H1 (cell line): ENCODE measurements at regions not wholly inside any gene's neighbourhood (a gene's known extent, or its start where the extent isn't known, plus 50 kb on each side); places are given as distances from the start of the nearest gene placed in this dataset.

Source experiments
- CTCF ChIA-PET: fragments of 300-600 bp; sonication (Branson Sonifier 250); formaldehyde crosslinking; loops from one replicate; lab custom pipeline; 2021; ENCODE audit not compliant: partially characterized antibody; lab: Charles Lee
- POLR2A ChIA-PET: fragments of 300-600 bp; sonication (Branson Sonifier 250); formaldehyde crosslinking; loops from one replicate; lab custom pipeline; 2021; ENCODE audit warnings: inconsistent platforms; ENCODE audit not compliant: partially characterized antibody; lab: Charles Lee
- DNase-seq, 2 experiments: peaks; one replicate each; pipeline versions ENCODE4 v3.0.0 to v3.0.0-alpha.2; 2010 to 2022; ENCODE audit warnings: low spot score in 2 of 2, low read depth in 1 of 2, mixed read lengths in 1 of 2
- FAIRE-seq: peaks from 2 replicates; lab custom pipeline; 2011; peaks lifted over from hg19 to GRCh38; lab: Jason Lieb, UNC
- H2AFZ ChIP-seq: 2 replicates; pipeline ENCODE4 v1.8.1; 2012; ENCODE audit warnings: low read length, inconsistent platforms
- H2AK5ac ChIP-seq: 2 replicates; pipeline ENCODE4 v1.6.1; 2013; ENCODE audit warnings: low read depth, low read length
- H2BK120ac ChIP-seq: replicated peaks from 2 replicates; pipeline ENCODE3; 2013; ENCODE audit warnings: low read depth, low read length, inconsistent platforms
- H2BK12ac ChIP-seq: 2 replicates; pipeline ENCODE4 v1.6.1; 2013; ENCODE audit warnings: low read depth, low read length
- H2BK15ac ChIP-seq: 2 replicates; pipeline ENCODE4 v1.6.1; 2013; ENCODE audit warnings: low read length
- H2BK20ac ChIP-seq: 2 replicates; pipeline ENCODE4 v1.6.1; 2013; ENCODE audit warnings: low read length
- H2BK5ac ChIP-seq: 2 replicates; pipeline ENCODE4 v1.6.1; 2013; ENCODE audit warnings: low read depth, low read length
- H3K14ac ChIP-seq: 2 replicates; pipeline ENCODE4 v1.6.1; 2013; ENCODE audit warnings: inconsistent platforms; ENCODE audit not compliant: insufficient read length
- H3K18ac ChIP-seq: 2 replicates; pipeline ENCODE4 v1.6.1; 2013; ENCODE audit warnings: low read length; ENCODE audit errors: extremely low read depth
- H3K23ac ChIP-seq: 2 replicates; pipeline ENCODE4 v1.6.1; 2013; ENCODE audit warnings: inconsistent platforms; ENCODE audit not compliant: insufficient read length
- H3K23me2 ChIP-seq: 2 replicates; pipeline ENCODE4 v1.6.1; 2013; ENCODE audit warnings: low read depth, low read length
- H3K27ac ChIP-seq: 2 replicates; pipeline ENCODE4 v1.6.1; 2011; ENCODE audit warnings: low read depth, low read length, inconsistent platforms
- H3K27me3 ChIP-seq, 4 experiments: replicated peaks in 1 of 4; 1 replicate in 1 of 4; 2 replicates in 3 of 4; pipeline versions ENCODE4 v1.6.1 to v1.8.1; 2011 to 2013; ENCODE audit warnings: low read length in 3 of 4, mild to moderate bottlenecking in 3 of 4, inconsistent platforms in 2 of 4, mixed read lengths in 2 of 4, moderate library complexity in 1 of 4; ENCODE audit not compliant: control insufficient read depth in 3 of 4, insufficient read depth in 3 of 4; ENCODE audit errors: extremely low read depth in 1 of 4
- H3K36me3 ChIP-seq, 4 experiments: 2 replicates each; pipeline versions ENCODE4 v1.6.1 to v1.8.1; 2011 to 2013; ENCODE audit warnings: mild to moderate bottlenecking in 4 of 4, low read length in 3 of 4, moderate library complexity in 2 of 4, control low read depth in 1 of 4, inconsistent platforms in 1 of 4; ENCODE audit not compliant: insufficient read depth in 4 of 4, control insufficient read depth in 2 of 4
- H3K4ac ChIP-seq: replicated peaks from 2 replicates; pipeline ENCODE3; 2013; ENCODE audit warnings: low read length, low read depth, mixed read lengths, inconsistent platforms; ENCODE audit not compliant: insufficient read length
- H3K4me1 ChIP-seq, 4 experiments: replicated peaks in 1 of 4; 1 replicate in 1 of 4; 2 replicates in 3 of 4; pipeline versions ENCODE4 v1.6.1 to v1.8.1; 2011 to 2013; ENCODE audit warnings: low read length in 3 of 4, inconsistent platforms in 2 of 4, mixed read lengths in 1 of 4; ENCODE audit not compliant: insufficient read depth in 4 of 4, control insufficient read depth in 3 of 4
- H3K4me2 ChIP-seq, 2 experiments: 2 replicates each; pipeline versions ENCODE4 v1.6.1 to v1.8.1; 2011 to 2013; ENCODE audit warnings: low read depth in 2 of 2, low read length in 2 of 2, control low read depth in 1 of 2, inconsistent platforms in 1 of 2, mild to moderate bottlenecking in 1 of 2; ENCODE audit not compliant: insufficient read depth in 1 of 2
- H3K4me3 ChIP-seq, 4 experiments: fragments of 200-600, 300-600 bp in 1 of 4; sonication (generic), shearing (Covaris generic), sonication (Bioruptor Twin) in 1 of 4; 2 replicates each; pipeline versions ENCODE4 v1.5.1 to v1.8.1; 2011 to 2016; ENCODE audit warnings: low read length in 4 of 4, low read depth in 3 of 4, control low read depth in 2 of 4, inconsistent platforms in 2 of 4, mild to moderate bottlenecking in 2 of 4, mixed read lengths in 1 of 4, moderate library complexity in 1 of 4; ENCODE audit not compliant: insufficient read depth in 2 of 4; ENCODE audit errors: extremely low read depth in 1 of 4
- H3K56ac ChIP-seq: replicated peaks from 2 replicates; pipeline ENCODE3; 2013; ENCODE audit warnings: low read depth, mild to moderate bottlenecking, mixed read lengths, low read length, inconsistent platforms; ENCODE audit not compliant: insufficient read length
- H3K79me1 ChIP-seq: 2 replicates; pipeline ENCODE4 v1.6.1; 2013; ENCODE audit warnings: low read depth, low read length, control low read depth
- H3K79me2 ChIP-seq, 2 experiments: 2 replicates each; pipeline versions ENCODE4 v1.6.1 to v1.8.1; 2012 to 2013; ENCODE audit warnings: low read length in 2 of 2, mild to moderate bottlenecking in 2 of 2, inconsistent platforms in 1 of 2; ENCODE audit not compliant: insufficient read depth in 2 of 2, control insufficient read depth in 1 of 2
- H3K9ac ChIP-seq, 4 experiments: replicated peaks in 1 of 4; 1 replicate in 1 of 4; 2 replicates in 3 of 4; pipeline versions ENCODE4 v1.6.1 to v1.8.1; 2011 to 2013; ENCODE audit warnings: low read depth in 3 of 4, low read length in 3 of 4, control low read depth in 2 of 4, mild to moderate bottlenecking in 2 of 4, moderate library complexity in 2 of 4, inconsistent platforms in 1 of 4; ENCODE audit errors: extremely low read depth in 1 of 4
- H3K9me3 ChIP-seq, 2 experiments: 2 replicates each; pipeline versions ENCODE4 v1.6.1 to v1.8.1; 2012 to 2013; ENCODE audit warnings: mild to moderate bottlenecking in 2 of 2, moderate library complexity in 2 of 2, control low read depth in 1 of 2, inconsistent platforms in 1 of 2, low read depth in 1 of 2, low read length in 1 of 2, mixed read lengths in 1 of 2; ENCODE audit not compliant: insufficient read depth in 2 of 2
- H4K20me1 ChIP-seq, 2 experiments: replicated peaks in 1 of 2; 2 replicates each; pipeline versions ENCODE3 to v1.8.1; 2011 to 2013; ENCODE audit warnings: inconsistent platforms in 2 of 2, low read length in 2 of 2, mild to moderate bottlenecking in 1 of 2; ENCODE audit not compliant: insufficient read depth in 2 of 2, control insufficient read depth in 1 of 2
- H4K5ac ChIP-seq: 2 replicates; pipeline ENCODE4 v1.6.1; 2013; ENCODE audit warnings: low read length, low read depth, mixed read lengths, inconsistent platforms; ENCODE audit not compliant: insufficient read length
- H4K8ac ChIP-seq: 2 replicates; pipeline ENCODE4 v1.8.0; 2013; ENCODE audit warnings: mild to moderate bottlenecking, moderate library complexity, low read length, inconsistent platforms; ENCODE audit not compliant: insufficient read depth; ENCODE audit errors: extremely low read depth
- H4K91ac ChIP-seq: replicated peaks from 2 replicates; pipeline ENCODE3; 2013; ENCODE audit warnings: low read length, mixed read lengths, inconsistent platforms; ENCODE audit not compliant: insufficient read length
- KDM4A ChIP-seq: IDR thresholded peaks from one replicate; pipeline ENCODE4 v1.7.1; 2012; ENCODE audit warnings: low read depth, mild to moderate bottlenecking, moderate library complexity, low read length, inconsistent platforms; ENCODE audit not compliant: severe bottlenecking
- KDM5A ChIP-seq: fragments of 200-600 bp; IDR thresholded peaks from 2 replicates; pipeline ENCODE4 v1.7.1; 2012; ENCODE audit warnings: mild to moderate bottlenecking, low read length, inconsistent platforms, mixed read lengths
- RBBP5 ChIP-seq: IDR thresholded peaks from 2 replicates; pipeline ENCODE4 v1.7.1; 2012; ENCODE audit warnings: low read depth, mild to moderate bottlenecking, inconsistent platforms, low read length, moderate library complexity, borderline replicate concordance
- SIN3A ChIP-seq, 2 experiments: IDR thresholded peaks in 1 of 2; conservative IDR thresholded peaks in 1 of 2; 2 replicates each; pipeline ENCODE4 v1.6.1; 2011 to 2012; ENCODE audit warnings: low read length in 2 of 2, improper control_type of control experiment in 1 of 2, low read depth in 1 of 2, mild to moderate bottlenecking in 1 of 2
- WGBS, 2 experiments: shearing (Covaris generic) in 1 of 2; methylation state at CpG; one replicate each; pipeline versions ENCODE4 v1.1.6 to v1.1.7; 2013 to 2015; ENCODE audit warnings: low lambda C conversion rate in 2 of 2, mixed read lengths in 2 of 2, inconsistent platforms in 1 of 2, low coverage in 1 of 2, missing lambda C conversion rate in 1 of 2; ENCODE audit not compliant: insufficient replicate concordance in 2 of 2, insufficient coverage in 1 of 2, insufficient read length in 1 of 2; ENCODE audit errors: extremely low coverage in 1 of 2, missing lambda C conversion rate in 1 of 2; 5-methylcytosine and 5-hydroxymethylcytosine counted together

DNA sequence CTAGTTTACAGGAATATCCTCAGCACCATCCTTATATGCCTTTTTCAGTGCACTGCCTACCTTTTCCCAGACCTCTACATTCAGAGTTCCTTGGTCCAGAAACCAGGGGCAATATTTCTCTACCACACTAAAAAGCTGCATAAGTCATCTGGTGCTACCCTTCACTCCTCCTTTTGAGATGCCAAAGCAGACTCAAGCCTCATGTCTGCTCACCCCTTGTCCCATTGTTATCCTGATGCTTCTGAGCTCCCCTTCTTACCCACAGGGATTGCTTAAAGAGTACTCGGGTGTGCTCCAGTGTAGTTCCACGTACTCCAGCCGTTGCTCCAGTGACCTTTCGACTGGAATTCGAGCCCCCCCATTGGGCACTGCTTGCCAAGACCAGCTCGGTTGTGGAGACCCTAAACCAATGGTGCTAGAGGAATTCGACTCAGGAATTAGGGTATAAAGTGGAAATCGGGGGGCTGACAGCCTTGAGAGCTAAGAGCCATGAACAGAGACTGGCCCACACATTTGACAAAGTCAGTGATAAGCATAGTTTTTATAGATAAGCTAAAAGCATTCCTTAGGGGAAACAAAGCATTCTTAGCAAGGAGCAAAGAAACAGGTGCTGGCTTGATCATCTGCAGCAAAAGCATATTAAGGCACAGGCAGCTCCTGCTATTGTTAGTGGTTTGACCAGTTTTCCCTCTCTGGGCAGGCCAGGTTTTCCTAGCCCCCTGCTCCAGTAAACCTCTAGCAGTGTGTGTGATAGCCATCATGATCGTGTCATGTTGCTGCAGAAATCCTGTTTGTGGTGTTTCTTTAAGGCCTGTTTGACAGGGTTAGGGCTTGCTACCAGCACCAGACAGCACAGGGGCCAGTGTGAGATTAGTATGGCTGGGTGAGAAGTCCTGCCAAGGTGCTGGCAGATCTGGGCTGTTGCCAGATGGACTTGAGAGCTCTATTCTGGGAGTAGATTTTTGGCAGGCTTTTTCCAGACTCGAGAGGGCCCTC lies 57.5 kb upstream of the WDR1 start:
- no peak for TF ChIP-seq SIN3A (conservative IDR thresholded peaks at IDR 0.05 in 1 of 2, IDR thresholded peaks at IDR 0.05 in 1 of 2; ENCODE audit: low read depth in 1 of 2, low read length in 2 of 2)
- TF ChIP-seq KDM4A, result no peak
- TF ChIP-seq KDM5A, result no peak
- TF ChIP-seq RBBP5, result no peak
- H3K4me3 ChIP-seq, result no peak overlapping the region
- DNase-seq (no peak), FAIRE-seq (no peak)
- ChIA-PET CTCF (interaction anchor here (0.6 to 11.6 kb wide), 20 partner anchors 9 to 378 kb away, joined by 3 to 69 read pairs (median 4); no protein-coding TSS in a partner anchor), POLR2A (interaction anchor here (2.2 kb wide), 1 partner anchor 9 kb away, joined by 5 read pairs; no protein-coding TSS in a partner anchor)
- no peak overlapping the region for H2BK12ac ChIP-seq
- H2AK5ac ChIP-seq, result no peak overlapping the region
- H3K27ac ChIP-seq, result no peak overlapping the region
- no peak overlapping the region for H3K4me2 ChIP-seq
- no peak overlapping the region for H3K56ac ChIP-seq
- H3K36me3 ChIP-seq, result no peaks in the 10 kb centered on the region
- no peak overlapping the region for H2BK5ac ChIP-seq
- H4K91ac ChIP-seq, result no peak overlapping the region
- WGBS, 2 experiments, result 77% methylated on average over 10 of the region's 10 CpGs; no CpG with 5 or more reads in 1 of the 2 experiments
- no peaks in the 10 kb centered on the region for H4K20me1 ChIP-seq
- H3K23me2 ChIP-seq, result no peaks in the 10 kb centered on the region
- no peaks in the 10 kb centered on the region for H3K79me1 ChIP-seq
- peak overlapping the region; percentile 6; the same call in 1 of the 2 replicates for H2AFZ ChIP-seq
- no peak overlapping the region for H3K23ac ChIP-seq
- H2BK15ac ChIP-seq, result no peak overlapping the region
- H3K4ac ChIP-seq, result no peak overlapping the region
- no peaks in the 10 kb centered on the region for H3K27me3 ChIP-seq
- no peaks in the 10 kb centered on the region; a peak in 1 of 4 replicates for H3K9me3 ChIP-seq
- H3K4me1 ChIP-seq, result no peaks in the 10 kb centered on the region; a peak in 2 of 7 replicates
- H3K14ac ChIP-seq, result no peak overlapping the region
- H2BK120ac ChIP-seq, result no peak overlapping the region
- no peak overlapping the region for H3K18ac ChIP-seq
- no peak overlapping the region for H4K8ac ChIP-seq
- no peaks in the 10 kb centered on the region for H3K79me2 ChIP-seq
- H3K9ac ChIP-seq, result no peak overlapping the region
- no peak overlapping the region for H4K5ac ChIP-seq
- no peak overlapping the region for H2BK20ac ChIP-seq
